Islet precursor cell (in vitro differentiated cells): ENCODE measurements at regions not wholly inside any gene's neighbourhood (a gene's known extent, or its start where the extent isn't known, plus 50 kb on each side); places are given as distances from the start of the nearest gene placed in this dataset.
"Not testable (repeated sequence)": the region's sequence is repeated elsewhere in the genome, so short reads cannot be mapped to it uniquely, and the experiment has no call there.

Experiments used
- DNase-seq: peaks from one replicate; pipeline ENCODE4 v3.0.0-alpha.2; 2018

- peak; percentile 12 for DNase-seq
Measured at GRCh38 chr9:40768646-40769198, 359.8 kb downstream of the FOXD4L6 start.

- not testable (repeated sequence) for DNase-seq
Measured at GRCh38 chr9:40768178-40768577, 360.3 kb downstream of the FOXD4L6 start.

GRCh38 chr9:40754957-40755356 lies 373.5 kb downstream of the FOXD4L6 start:
- DNase-seq: not testable (repeated sequence)

GRCh38 chr9:40753288-40753687 lies 375.2 kb downstream of the FOXD4L6 start:
- DNase-seq: not testable (repeated sequence)

- DNase-seq: not testable (repeated sequence)
Measured at GRCh38 chr9:40746921-40747485, 381.5 kb downstream of the FOXD4L6 start.
